Stomach (tissue), 8 donors: ENCODE measurements at regions not wholly inside any gene's neighbourhood (a gene's known extent, or its start where the extent isn't known, plus 50 kb on each side); places are given as distances from the start of the nearest gene placed in this dataset.
"Not testable (repeated sequence)": the region's sequence is repeated elsewhere in the genome, so short reads cannot be mapped to it uniquely, and the experiment has no call there.

Experiments
- DNase-seq, 2 donors: peaks; one replicate each; pipeline versions ENCODE4 v3.0.0 to v3.0.0-alpha.2; 2013 to 2019
- H3K27ac ChIP-seq, 5 donors: fragments of 200-600 bp in 4 of 5; sonication (generic) in 4 of 5; one replicate each; pipeline ENCODE4 v1.5.1; 2013 to 2019; ENCODE audit warnings: mild to moderate bottlenecking in 1 of 5, moderate library complexity in 1 of 5
- H3K27me3 ChIP-seq, 3 donors: fragments of 200-600 bp; sonication (generic); one replicate each; pipeline ENCODE4 v1.5.1; 2017 to 2019; ENCODE audit warnings: mixed run types in 1 of 3
- H3K36me3 ChIP-seq, 4 donors: fragments of 200-600 bp; sonication (generic); 1 replicate in 3 of 4; 2 replicates in 1 of 4; pipeline ENCODE4 v1.5.1; 2016 to 2019
- H3K4me1 ChIP-seq, 4 donors: fragments of 200-600 bp; sonication (generic); one replicate each; pipeline ENCODE4 v1.5.1; 2016 to 2019
- H3K4me3 ChIP-seq, 4 donors: fragments of 200-600 bp; sonication (generic) in 3 of 4; one replicate each; pipeline ENCODE4 v1.5.1; 2016 to 2019; ENCODE audit warnings: mild to moderate bottlenecking in 1 of 4
- H3K9me3 ChIP-seq, 4 donors: fragments of 200-600 bp; sonication (generic); one replicate each; pipeline ENCODE4 v1.5.1; 2016 to 2019
- CTCF ChIP-seq, 7 experiments: fragments of 450-650 bp in 4 of 7; fragments of 200-600 bp in 3 of 7; sonication (generic) in 3 of 7; IDR thresholded peaks; one replicate each; pipeline ENCODE4 v1.5.1; 2016 to 2019; ENCODE audit warnings: antibody characterized with exemption in 7 of 7, control low read depth in 2 of 7, mild to moderate bottlenecking in 1 of 7
- EP300 ChIP-seq: sonication (generic); formaldehyde crosslinking; IDR thresholded peaks from one replicate; pipeline ENCODE4 v1.6.1; 2017; ENCODE audit warnings: antibody characterized with exemption
- POLR2A ChIP-seq, 4 donors: fragments of 450-650 bp; IDR thresholded peaks; one replicate each; pipeline ENCODE4 v1.6.1; 2016; ENCODE audit warnings: antibody characterized with exemption in 4 of 4, control low read depth in 2 of 4, mild to moderate bottlenecking in 1 of 4, moderate library complexity in 1 of 4
- POLR2AphosphoS5 ChIP-seq, 3 donors: sonication (generic); formaldehyde crosslinking; IDR thresholded peaks; one replicate each; pipeline ENCODE4 v1.6.1; 2016; ENCODE audit warnings: antibody characterized with exemption in 3 of 3
- WGBS, 5 donors: extraction: QIAGEN DNeasy Blood & Tissue Kit in 3 of 5; methylation state at CpG; one replicate each; pipeline versions ENCODE4 v1.1.5 to v1.1.7; 2013 to 2018; 5-methylcytosine and 5-hydroxymethylcytosine counted together
- intact Hi-C: fragments of 100-400 bp; cut with DNase I; formaldehyde crosslinking; loops from one replicate; pipeline ENCODE4 v1.15.1; 2023; ENCODE audit warnings: low total_unique reads
- donor health status: healthy with polysubstance abuse.
- donor health status: Bipolar disorder and iron deficiency.
- donor health status: healthy.

- no peak for DNase-seq
- Histone ChIP-seq H3K9me3 (peaks cover 0 to 24% (median 6%) of the 10 kb centered on the region in 4 donors), H3K4me3 (no peak overlapping the region), H3K27ac (no peak overlapping the region), H3K27me3 (no peaks in the 10 kb centered on the region), H3K4me1 (no peaks in the 10 kb centered on the region), H3K36me3 (no peaks in the 10 kb centered on the region)
- intact Hi-C loops: no loop called here
- TF ChIP-seq CTCF (IDR thresholded peaks at IDR 0.05) (no peak), EP300 (no peak), POLR2A (IDR thresholded peaks at IDR 0.05) (no peak), POLR2AphosphoS5 (IDR thresholded peaks at IDR 0.05) (no peak)
Observed at GRCh38 chr19:27821418-27822018, 1391.4 kb downstream of the UQCRFS1 start.

- WGBS, 5 donors: 63 to 88% (median 80%) methylated on average over 1 of the region's 1 CpG
- Histone ChIP-seq H3K4me1 (no peaks in the 10 kb centered on the region), H3K9me3 (peaks cover 0 to 19% (median 10%) of the 10 kb centered on the region in 4 donors), H3K27me3 (no peaks in the 10 kb centered on the region), H3K27ac (no peak overlapping the region), H3K36me3 (no peaks in the 10 kb centered on the region), H3K4me3 (no peak overlapping the region)
- TF ChIP-seq POLR2AphosphoS5 (IDR thresholded peaks at IDR 0.05) (no peak), POLR2A (IDR thresholded peaks at IDR 0.05) (no peak), EP300 (no peak), CTCF (IDR thresholded peaks at IDR 0.05) (no peak)
- no peak for DNase-seq
- intact Hi-C loops: no loop called here
Observed at GRCh38 chr19:27815985-27816384, 1397.0 kb downstream of the UQCRFS1 start.

GRCh38 chr19:27814834-27815233, 1398.1 kb downstream of the UQCRFS1 start:
- H3K27ac ChIP-seq, H3K4me3 ChIP-seq, intact Hi-C loops, H3K4me1 ChIP-seq, H3K27me3 ChIP-seq, DNase-seq, H3K36me3 ChIP-seq: not testable (repeated sequence)
- 81 to 91% (median 88%) methylated on average over 4 of the region's 4 CpGs for WGBS, 5 donors
- H3K9me3 ChIP-seq: peaks cover 4 to 28% (median 10%) of the 10 kb centered on the region in 4 donors

GRCh38 chr19:27814274-27814673, 1398.7 kb downstream of the UQCRFS1 start:
- H3K4me3 ChIP-seq, intact Hi-C loops, H3K27me3 ChIP-seq, H3K27ac ChIP-seq, DNase-seq, H3K36me3 ChIP-seq, H3K4me1 ChIP-seq: not testable (repeated sequence)
- peaks cover 4 to 30% (median 10%) of the 10 kb centered on the region in 4 donors for H3K9me3 ChIP-seq
- WGBS, 5 donors: 81 to 93% (median 84%) methylated on average over 3 of the region's 3 CpGs

- Histone ChIP-seq H3K9me3 (peaks cover 0 to 23% (median 2%) of the 10 kb centered on the region in 4 donors), H3K4me3 (no peak overlapping the region), H3K4me1 (no peaks in the 10 kb centered on the region), H3K27me3 (no peaks in the 10 kb centered on the region), H3K27ac (no peak overlapping the region), H3K36me3 (peaks cover 0 to 24% (median 21%) of the 10 kb centered on the region in 4 donors)
- TF ChIP-seq POLR2A (IDR thresholded peaks at IDR 0.05): no peak
- TF ChIP-seq EP300: no peak
- no peak for TF ChIP-seq POLR2AphosphoS5 (IDR thresholded peaks at IDR 0.05)
- no peak for TF ChIP-seq CTCF (IDR thresholded peaks at IDR 0.05)
- no peak for DNase-seq
- 92 to 98% (median 93%) methylated on average over 17 of the region's 17 CpGs for WGBS, 5 donors
- intact Hi-C loops: no loop called here
Observed at GRCh38 chr19:27806471-27807070, 1406.4 kb downstream of the UQCRFS1 start.
